Ishikawa (cell line): ENCODE measurements at regions not wholly inside any gene's neighbourhood (a gene's known extent, or its start where the extent isn't known, plus 50 kb on each side); places are given as distances from the start of the nearest gene placed in this dataset.

Source experiments
- EP300 ChIP-seq: IDR thresholded peaks from 2 replicates; pipeline ENCODE4 v1.6.1; 2012; ENCODE audit warnings: borderline replicate concordance
- FOXM1 ChIP-seq: IDR thresholded peaks from 2 replicates; pipeline ENCODE4 v1.6.1; 2012; ENCODE audit warnings: low read depth, borderline replicate concordance
- RAD21 ChIP-seq: IDR thresholded peaks from 2 replicates; pipeline ENCODE4 v1.6.1; 2012; ENCODE audit warnings: low read depth
- TCF12 ChIP-seq: IDR thresholded peaks from 2 replicates; pipeline ENCODE4 v1.6.1; 2012; ENCODE audit warnings: low read depth
- TEAD4 ChIP-seq: IDR thresholded peaks from 2 replicates; pipeline ENCODE4 v1.6.1; 2012
- ZBTB7A ChIP-seq: IDR thresholded peaks from 2 replicates; pipeline ENCODE4 v1.6.1; 2012; ENCODE audit warnings: low read depth

GRCh38 chr18:78831603-78832002 is 148.0 kb upstream of the SALL3 start:
- TF ChIP-seq TCF12 = no peak
- no peak for TF ChIP-seq RAD21
- TF ChIP-seq TEAD4 = no peak
- TF ChIP-seq ZBTB7A = no peak
- no peak for TF ChIP-seq EP300
- no peak for TF ChIP-seq FOXM1
